HCT116 (cell line): ENCODE measurements at regions not wholly inside any gene's neighbourhood (a gene's known extent, or its start where the extent isn't known, plus 50 kb on each side); places are given as distances from the start of the nearest gene placed in this dataset.

Experiments
- ATAC-seq: fragments of 200-7000 bp; cut with Tn5 transposase; 2 replicates; pipeline ENCODE4 v1.9.1; 2020; ENCODE audit warnings: mild to moderate bottlenecking, moderate library complexity
- BruUV-seq: library from RNA; stranded (reverse); fragments of 400-500 nt; replicated peaks from 2 replicates; lab custom pipeline; 2021; lab: Mats Ljungman, UMichigan
- CTCF ChIA-PET: fragments of 300-600 bp; sonication (Branson Sonifier 250); formaldehyde crosslinking; loops from one replicate; lab custom pipeline; 2021; ENCODE audit warnings: antibody characterized with exemption; lab: Charles Lee
- POLR2A ChIA-PET: fragments of 300-600, 350-600 bp; sonication (Branson Sonifier 250); formaldehyde crosslinking; loops from one replicate; lab custom pipeline; 2021; ENCODE audit warnings: antibody characterized with exemption; lab: Charles Lee
- RAD21 ChIA-PET, 2 experiments: fragments of 300-600 bp; sonication (Branson Sonifier 250); formaldehyde crosslinking; loops; one replicate each; lab custom pipeline; 2023; ENCODE audit warnings: low total read pairs in 2 of 2; ENCODE audit not compliant: uncharacterized antibody in 2 of 2, unreplicated experiment in 2 of 2, low non-redundant PET in 1 of 2; lab: Charles Lee
- DNase-seq: peaks from one replicate; pipeline ENCODE4 v3.0.0-alpha.2; 2010; ENCODE audit warnings: low read depth, low spot score
- H2AFZ ChIP-seq: fragments of 200-600 bp; shearing (Covaris generic), sonication (generic); 2 replicates; pipeline ENCODE4 v1.6.1; 2017; ENCODE audit warnings: low read depth, mixed run types, mixed read lengths, antibody characterized with exemption, low read length; ENCODE audit not compliant: poor library complexity, severe bottlenecking
- H3K27ac ChIP-seq: 2 replicates; pipeline ENCODE4 v1.5.1; 2012; ENCODE audit warnings: low read depth, low read length
- H3K27me3 ChIP-seq: fragments of 200-600 bp; sonication (generic); 2 replicates; pipeline ENCODE4 v1.6.1; 2016; ENCODE audit warnings: mixed run types, low read length, mixed read lengths; ENCODE audit not compliant: insufficient read depth
- H3K36me3 ChIP-seq, 2 experiments: fragments of 200-500 bp in 1 of 2; fragments of 200-600 bp in 1 of 2; sonication (Bioruptor generic) in 1 of 2; sonication (generic) in 1 of 2; 2 replicates each; pipeline versions ENCODE4 v1.5.1 to v1.6.1; 2014 to 2016; ENCODE audit warnings: low read length in 2 of 2, inconsistent platforms in 1 of 2, mixed read lengths in 1 of 2, mixed run types in 1 of 2; ENCODE audit not compliant: insufficient read depth in 2 of 2, control insufficient read depth in 1 of 2
- H3K4me1 ChIP-seq, 2 experiments: fragments of 200-600 bp in 1 of 2; sonication (generic) in 1 of 2; 2 replicates each; pipeline versions ENCODE4 v1.5.1 to v1.6.1; 2012 to 2017; ENCODE audit warnings: low read length in 2 of 2, inconsistent platforms in 1 of 2, mild to moderate bottlenecking in 1 of 2, mixed read lengths in 1 of 2, mixed run types in 1 of 2, moderate library complexity in 1 of 2; ENCODE audit not compliant: insufficient read depth in 2 of 2, control insufficient read depth in 1 of 2
- H3K4me2 ChIP-seq: fragments of 200-600 bp; sonication (generic); 2 replicates; pipeline ENCODE4 v1.6.1; 2017; ENCODE audit warnings: mixed run types, low read length, mixed read lengths
- H3K4me3 ChIP-seq, 2 experiments: fragments of 200-600 bp in 1 of 2; sonication (generic) in 1 of 2; replicated peaks in 1 of 2; 2 replicates each; pipeline ENCODE4 v1.5.1; 2011 to 2016; ENCODE audit warnings: low read length in 2 of 2, control low read depth in 1 of 2, low read depth in 1 of 2, mild to moderate bottlenecking in 1 of 2, mixed read lengths in 1 of 2, mixed run types in 1 of 2
- H3K79me2 ChIP-seq: fragments of 200-600 bp; sonication (generic); 2 replicates; pipeline ENCODE4 v1.6.1; 2017; ENCODE audit warnings: mild to moderate bottlenecking, mixed run types, low read length, moderate library complexity, mixed read lengths; ENCODE audit not compliant: insufficient read depth
- H3K9ac ChIP-seq: fragments of 200-600 bp; sonication (generic); 2 replicates; pipeline ENCODE4 v1.6.1; 2016; ENCODE audit warnings: low read length, mixed read lengths
- H3K9me2 ChIP-seq: fragments of 200-600 bp; sonication (generic), shearing (Covaris generic); 2 replicates; pipeline ENCODE4 v1.6.1; 2017; ENCODE audit warnings: mixed run types, mild to moderate bottlenecking, moderate library complexity; ENCODE audit not compliant: insufficient read depth
- H3K9me3 ChIP-seq, 2 experiments: fragments of 200-500 bp in 1 of 2; fragments of 200-600 bp in 1 of 2; sonication (Bioruptor generic) in 1 of 2; sonication (generic) in 1 of 2; 2 replicates each; pipeline ENCODE4 v1.6.1; 2014 to 2017; ENCODE audit warnings: low read length in 2 of 2, mixed read lengths in 2 of 2, inconsistent platforms in 1 of 2, low read depth in 1 of 2, mild to moderate bottlenecking in 1 of 2, mixed run types in 1 of 2, moderate library complexity in 1 of 2; ENCODE audit not compliant: control insufficient read depth in 1 of 2, insufficient read depth in 1 of 2
- H4K20me1 ChIP-seq: fragments of 200-600 bp; sonication (generic), shearing (Covaris generic); 2 replicates; pipeline ENCODE4 v1.6.1; 2017; ENCODE audit warnings: mixed run types, mild to moderate bottlenecking, moderate library complexity; ENCODE audit not compliant: insufficient read depth
- ATF3 ChIP-seq: IDR thresholded peaks from 2 replicates; pipeline ENCODE4 v1.6.1; 2012
- EGR1 ChIP-seq: IDR thresholded peaks from 2 replicates; pipeline ENCODE4 v1.6.1; 2012; ENCODE audit warnings: low read depth
- ELF1 ChIP-seq: IDR thresholded peaks from 2 replicates; pipeline ENCODE4 v1.6.1; 2012; ENCODE audit warnings: low read depth, borderline replicate concordance
- EZH2 ChIP-seq: fragments of 200-600 bp; sonication (generic); IDR thresholded peaks from 2 replicates; pipeline ENCODE4 v1.6.1; 2017; ENCODE audit warnings: antibody characterized with exemption, mixed run types
- EZH2phosphoT487 ChIP-seq: fragments of 200-600 bp; IDR thresholded peaks from 2 replicates; pipeline ENCODE4 v1.6.1; 2018; ENCODE audit warnings: antibody characterized with exemption, borderline replicate concordance
- FOSL1 ChIP-seq: IDR thresholded peaks from 2 replicates; pipeline ENCODE4 v1.6.1; 2012; ENCODE audit warnings: low read depth
- JUND ChIP-seq: IDR thresholded peaks from 2 replicates; pipeline ENCODE4 v1.6.1; 2012
- POLR2A ChIP-seq: IDR thresholded peaks from 2 replicates; pipeline ENCODE4 v1.7.0; 2011; ENCODE audit warnings: borderline replicate concordance; ENCODE audit not compliant: insufficient read depth, insufficient read length; ENCODE audit errors: extremely low read depth
- RAD21 ChIP-seq: IDR thresholded peaks from 2 replicates; pipeline ENCODE4 v1.6.1; 2012; ENCODE audit warnings: low read depth, mild to moderate bottlenecking
- REST ChIP-seq: IDR thresholded peaks from 2 replicates; pipeline ENCODE4 v1.6.1; 2012; ENCODE audit warnings: low read depth
- SIN3A ChIP-seq: IDR thresholded peaks from 2 replicates; pipeline ENCODE4 v1.6.1; 2012; ENCODE audit warnings: low read depth
- SP1 ChIP-seq: IDR thresholded peaks from 2 replicates; pipeline ENCODE4 v1.6.1; 2012; ENCODE audit warnings: low read depth
- TCF7L2 ChIP-seq: IDR thresholded peaks from 2 replicates; pipeline ENCODE4 v1.7.0; 2011; ENCODE audit warnings: borderline replicate concordance, inconsistent platforms; ENCODE audit not compliant: insufficient read depth, insufficient read length; ENCODE audit errors: extremely low read depth
- YY1 ChIP-seq: IDR thresholded peaks from 2 replicates; pipeline ENCODE4 v1.6.1; 2011; ENCODE audit warnings: low read length, low read depth, moderate library complexity, mild to moderate bottlenecking; ENCODE audit not compliant: insufficient replicate concordance; ENCODE audit errors: extremely low read depth
- ZFX ChIP-seq: fragments of 450-650 bp; IDR thresholded peaks from 2 replicates; pipeline ENCODE4 v1.6.1; 2017
- intact Hi-C: fragments of 100-400 bp; cut with micrococcal nuclease; formaldehyde crosslinking; loops from 2 replicates; pipeline ENCODE4 v1.10.0; 2022
- TF ChIP-seq, protein P1 (sequence below), 3 experiments: fragments of 200-600 bp in 1 of 3; sonication (generic) in 1 of 3; IDR thresholded peaks in 2 of 3; conservative IDR thresholded peaks in 1 of 3; 2 replicates each; pipeline ENCODE4 v1.5.1; 2012 to 2017; ENCODE audit warnings: low read depth in 2 of 3, low read length in 2 of 3, antibody characterized with exemption in 1 of 3, borderline replicate concordance in 1 of 3, control low read depth in 1 of 3, mild to moderate bottlenecking in 1 of 3, mixed read lengths in 1 of 3, mixed run types in 1 of 3, moderate library complexity in 1 of 3; ENCODE audit not compliant: insufficient read depth in 1 of 3
- TF ChIP-seq, protein P2 (sequence below): IDR thresholded peaks from 2 replicates; pipeline ENCODE4 v1.6.1; 2012

- TF ChIP-seq ELF1 (no peak), POLR2A (no peak), SP1 (no peak), TCF7L2 (no peak), ATF3 (no peak), EZH2 (no peak)
- TF ChIP-seq, protein P1, sequence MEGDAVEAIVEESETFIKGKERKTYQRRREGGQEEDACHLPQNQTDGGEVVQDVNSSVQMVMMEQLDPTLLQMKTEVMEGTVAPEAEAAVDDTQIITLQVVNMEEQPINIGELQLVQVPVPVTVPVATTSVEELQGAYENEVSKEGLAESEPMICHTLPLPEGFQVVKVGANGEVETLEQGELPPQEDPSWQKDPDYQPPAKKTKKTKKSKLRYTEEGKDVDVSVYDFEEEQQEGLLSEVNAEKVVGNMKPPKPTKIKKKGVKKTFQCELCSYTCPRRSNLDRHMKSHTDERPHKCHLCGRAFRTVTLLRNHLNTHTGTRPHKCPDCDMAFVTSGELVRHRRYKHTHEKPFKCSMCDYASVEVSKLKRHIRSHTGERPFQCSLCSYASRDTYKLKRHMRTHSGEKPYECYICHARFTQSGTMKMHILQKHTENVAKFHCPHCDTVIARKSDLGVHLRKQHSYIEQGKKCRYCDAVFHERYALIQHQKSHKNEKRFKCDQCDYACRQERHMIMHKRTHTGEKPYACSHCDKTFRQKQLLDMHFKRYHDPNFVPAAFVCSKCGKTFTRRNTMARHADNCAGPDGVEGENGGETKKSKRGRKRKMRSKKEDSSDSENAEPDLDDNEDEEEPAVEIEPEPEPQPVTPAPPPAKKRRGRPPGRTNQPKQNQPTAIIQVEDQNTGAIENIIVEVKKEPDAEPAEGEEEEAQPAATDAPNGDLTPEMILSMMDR (IDR thresholded peaks at IDR 0.05 in 2 of 3, conservative IDR thresholded peaks at IDR 0.05 in 1 of 3; ENCODE audit: borderline replicate concordance in 1 of 3, insufficient read depth in 1 of 3, low read depth in 2 of 3, low read length in 2 of 3), result no peak
Measured at GRCh38 chr7:135831455-135832195, 83.0 kb upstream of the FAM180A start (continued).

DNA sequence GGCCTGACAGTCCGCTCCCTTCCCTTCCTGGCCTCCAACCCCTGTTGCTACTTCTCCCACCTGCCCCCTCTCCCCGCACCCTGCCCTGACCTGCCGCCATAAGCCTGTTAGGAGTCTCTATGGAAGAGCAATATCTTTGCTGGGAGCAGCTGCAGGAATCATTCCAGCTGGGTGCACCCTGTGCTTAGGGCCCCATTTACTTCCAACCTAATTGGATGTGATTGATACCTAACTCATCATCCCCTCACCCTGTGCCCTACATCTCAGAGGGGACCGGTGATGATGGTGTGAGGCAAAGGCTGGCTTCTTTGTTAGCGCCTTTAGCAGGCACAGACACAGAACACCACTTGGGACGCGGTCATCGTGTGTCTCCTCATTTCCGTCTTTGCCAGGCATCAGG lies 80.0 kb upstream of the FAM180A start:
- RAD21 ChIA-PET, result no interaction called here
- Histone ChIP-seq H3K4me3 (no peak overlapping the region), H3K9me2 (no peaks in the 10 kb centered on the region), H3K4me2 (no peak overlapping the region), H3K9ac (no peak overlapping the region), H4K20me1 (no peaks in the 10 kb centered on the region), H2AFZ (no peak overlapping the region), H3K4me1 (no peaks in the 10 kb centered on the region), H3K27ac (no peak overlapping the region), H3K79me2 (no peaks in the 10 kb centered on the region), H3K36me3 (no peaks in the 10 kb centered on the region), H3K27me3 (peaks cover 5% of the 10 kb centered on the region; the same call in 1 of the 2 replicates), H3K9me3 (no peaks in the 10 kb centered on the region)
- intact Hi-C loops, result no loop called here
- ATAC-seq (no peak), DNase-seq (no peak)
- CTCF ChIA-PET, result no interaction called here
- POLR2A ChIA-PET, result no interaction called here
- no TSS peak for BruUV-seq
- TF ChIP-seq, protein P1 (IDR thresholded peaks at IDR 0.05 in 2 of 3, conservative IDR thresholded peaks at IDR 0.05 in 1 of 3; ENCODE audit: borderline replicate concordance in 1 of 3, insufficient read depth in 1 of 3, low read depth in 2 of 3, low read length in 2 of 3), result no peak
- TF ChIP-seq ZFX (no peak), REST (no peak), FOSL1 (no peak), YY1 (no peak), ATF3 (no peak), EZH2phosphoT487 (no peak), RAD21 (no peak), ELF1 (no peak), EGR1 (no peak), JUND (no peak), SIN3A (no peak)
- TF ChIP-seq, protein P2, sequence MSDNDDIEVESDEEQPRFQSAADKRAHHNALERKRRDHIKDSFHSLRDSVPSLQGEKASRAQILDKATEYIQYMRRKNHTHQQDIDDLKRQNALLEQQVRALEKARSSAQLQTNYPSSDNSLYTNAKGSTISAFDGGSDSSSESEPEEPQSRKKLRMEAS, result no peak
